ENCODE measurements at regions not wholly inside any gene's neighbourhood (a gene's known extent, or its start where the extent isn't known, plus 50 kb on each side); places are given as distances from the start of the nearest gene placed in this dataset.
A peak's percentile ranks its signal among the peaks of the same experiment; 100 is the strongest.

GRCh38 chr18:48488388-48488850 is 50.4 kb upstream of the CTIF start:
- peak; percentile 45 for DNase-seq (ENCODE audit: low spot score)
- no peak for TF ChIP-seq CTCF (IDR thresholded peaks at IDR 0.05)
- ATAC-seq (ENCODE audit: low FRiP score): peak; percentile 86

DNA sequence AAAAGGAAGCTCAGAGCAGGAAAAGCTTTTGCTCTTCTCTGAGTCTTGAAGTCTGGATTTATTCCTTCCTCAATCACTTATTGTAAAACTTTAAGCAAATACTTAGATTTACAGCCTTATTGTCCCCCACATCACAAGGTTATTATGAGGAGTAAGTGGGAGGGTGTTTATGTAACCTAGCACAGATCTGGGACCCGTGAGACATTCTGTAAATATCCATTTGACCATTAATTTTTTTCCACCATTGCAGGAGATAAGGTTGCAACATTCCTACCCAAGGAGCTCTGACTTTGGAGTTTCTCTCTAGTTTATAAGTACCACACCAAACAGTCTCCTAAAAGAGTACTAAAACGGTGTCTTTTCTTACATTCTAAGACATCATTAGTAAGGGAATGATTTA is 52.1 kb upstream of the CTIF start:
- DNase-seq (ENCODE audit: low spot score) (no peak), ATAC-seq (ENCODE audit: low FRiP score) (peak; percentile 34)
- no peak for TF ChIP-seq CTCF (IDR thresholded peaks at IDR 0.05)

- ATAC-seq (ENCODE audit: low FRiP score) (no peak), DNase-seq (ENCODE audit: low spot score) (no peak)
- no peak for TF ChIP-seq CTCF (IDR thresholded peaks at IDR 0.05)
Observed at GRCh38 chr18:48485828-48486405, 52.9 kb upstream of the CTIF start.

GRCh38 chr18:48481092-48481491 is 57.7 kb upstream of the CTIF start:
- no peak for TF ChIP-seq CTCF (IDR thresholded peaks at IDR 0.05)
- no peak for DNase-seq (ENCODE audit: low spot score)
- ATAC-seq (ENCODE audit: low FRiP score): no peak

GRCh38 chr18:48479531-48479930 is 59.3 kb upstream of the CTIF start:
- ATAC-seq (ENCODE audit: low FRiP score): no peak
- TF ChIP-seq CTCF (IDR thresholded peaks at IDR 0.05): no peak
- no peak for DNase-seq (ENCODE audit: low spot score)

- ATAC-seq (ENCODE audit: low FRiP score): no peak
Observed at GRCh38 chr18:48477348-48477747, 61.5 kb upstream of the CTIF start.

More at GRCh38 chr18:48477348-48477747, 61.5 kb upstream of the CTIF start:
- TF ChIP-seq CTCF (IDR thresholded peaks at IDR 0.05): no peak
- DNase-seq (ENCODE audit: low spot score): no peak

All from omental fat pad (tissue), 3 donors.